Activated CD4-positive, CD25-positive, alpha-beta regulatory T cell treated with anti-CD3 and anti-CD28 coated beads, Interleukin-2, amount 50 U/mL, for 72 hours (primary cell): ENCODE measurements at regions not wholly inside any gene's neighbourhood (a gene's known extent, or its start where the extent isn't known, plus 50 kb on each side); places are given as distances from the start of the nearest gene placed in this dataset.

Source experiments
- DNase-seq: peaks from one replicate; pipeline ENCODE4 v3.0.0; 2021

DNA sequence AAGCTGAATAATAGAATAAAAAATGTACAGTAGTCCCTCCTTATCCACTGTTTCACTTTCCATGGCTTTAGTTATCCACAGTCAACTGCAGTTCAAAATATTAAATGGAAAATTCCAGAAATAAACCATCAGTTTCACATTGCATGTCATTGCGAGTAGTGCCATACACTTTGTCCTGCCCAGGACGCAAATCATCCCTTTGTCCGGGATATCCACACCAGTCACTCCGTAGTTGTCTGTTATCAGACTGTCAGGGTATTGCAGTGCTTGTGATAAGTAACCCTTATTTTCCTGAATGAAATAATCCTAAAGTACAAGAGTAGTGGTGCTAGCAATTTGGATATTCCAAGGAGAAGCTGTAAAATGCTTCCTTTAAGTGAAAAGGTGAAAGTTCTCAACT is 271.3 kb downstream of the DKK2 start:
- no peak for DNase-seq

DNA sequence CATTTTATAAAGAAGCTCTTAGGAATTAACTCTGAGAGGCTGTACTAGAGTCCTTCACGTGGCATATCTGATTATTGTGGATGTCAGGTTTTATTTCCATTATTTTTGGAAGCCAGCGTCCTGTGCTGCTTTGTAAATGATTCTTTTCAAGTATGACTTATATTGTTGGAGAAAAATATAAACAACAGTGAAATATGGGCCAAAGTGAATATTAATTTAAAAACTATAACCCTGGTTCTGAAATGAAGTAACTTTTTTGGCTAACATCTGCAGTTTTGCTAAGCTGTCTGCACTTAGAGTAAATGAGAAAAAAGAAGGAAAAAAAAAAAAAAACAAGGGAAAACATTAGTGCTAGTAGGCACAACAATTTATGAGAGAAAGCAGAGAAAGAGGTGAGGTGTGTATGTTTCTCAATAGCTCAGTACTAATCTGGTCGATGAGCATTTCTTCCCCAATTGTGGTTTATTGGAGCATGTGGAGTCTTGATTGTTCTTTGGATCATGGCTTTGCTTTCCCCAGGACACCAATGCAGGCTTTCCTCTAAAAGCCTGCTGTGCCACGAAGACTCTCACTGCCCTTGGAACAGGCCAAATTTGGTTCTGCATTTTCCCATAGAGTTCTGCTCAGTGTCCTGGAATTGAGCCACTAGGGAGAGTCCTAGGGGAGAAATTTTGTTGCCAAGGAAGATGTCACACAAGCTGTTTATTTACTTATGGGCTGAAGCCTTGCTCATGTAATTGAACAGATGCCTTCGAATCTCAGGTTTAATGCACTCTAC is 273.3 kb downstream of the DKK2 start:
- DNase-seq: no peak

DNA sequence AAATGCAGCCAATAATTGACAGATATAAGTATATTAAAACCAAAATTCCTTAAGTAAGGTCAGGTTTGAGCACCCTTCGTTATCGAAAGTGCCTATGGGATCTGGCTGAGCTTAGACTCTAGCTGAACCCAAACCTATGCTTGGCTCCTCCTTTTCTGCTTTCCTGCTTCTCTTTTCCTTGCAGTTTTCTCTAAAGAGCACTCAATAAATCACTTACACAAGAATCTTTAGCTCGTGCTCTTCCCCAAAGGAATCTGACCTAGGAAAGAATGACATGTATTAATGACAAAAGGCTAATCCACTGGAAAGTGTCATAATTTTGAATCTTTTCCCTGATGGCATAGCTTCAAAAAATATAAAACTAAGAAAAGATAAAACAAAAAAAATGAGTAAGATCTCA is 282.7 kb downstream of the DKK2 start:
- no peak for DNase-seq

DNA sequence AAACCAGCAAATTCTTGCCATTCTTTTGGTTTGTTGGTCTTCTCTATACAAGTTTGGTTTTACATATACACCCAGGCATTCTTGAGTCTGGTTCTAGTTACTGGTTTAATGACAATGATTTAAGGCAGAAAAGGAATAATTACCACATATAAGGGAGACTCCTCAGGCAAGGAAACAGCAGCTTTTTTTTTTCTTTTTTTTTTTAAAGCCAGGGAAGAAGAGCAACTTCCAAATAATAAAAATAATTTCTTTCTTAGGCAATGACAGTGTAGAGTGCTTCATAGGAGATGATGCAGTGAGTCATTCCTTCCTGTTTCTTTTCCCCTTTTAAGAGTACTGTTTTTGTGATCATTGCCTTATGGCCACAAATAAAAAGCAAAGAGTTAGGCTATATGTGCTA is 289.7 kb downstream of the DKK2 start:
- DNase-seq: no peak

DNA sequence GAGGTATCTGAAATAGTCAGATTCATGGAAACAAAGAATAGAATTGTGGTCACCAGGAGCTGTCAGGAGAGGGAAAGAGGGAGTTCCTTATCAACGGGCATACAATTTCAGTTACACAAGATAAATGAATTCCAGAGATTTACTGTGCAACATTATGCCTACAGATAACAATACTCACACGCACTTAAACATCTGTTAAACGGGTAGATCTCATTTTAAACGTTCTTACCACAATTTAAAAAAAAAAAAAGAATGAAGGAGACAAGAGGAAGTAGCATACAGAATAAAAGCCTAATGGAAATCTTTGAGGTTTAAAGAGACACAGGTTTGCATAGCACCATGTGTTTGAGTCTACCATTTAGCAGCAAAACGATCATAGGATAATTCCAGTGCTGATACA is 298.0 kb downstream of the DKK2 start:
- no peak for DNase-seq

DNA sequence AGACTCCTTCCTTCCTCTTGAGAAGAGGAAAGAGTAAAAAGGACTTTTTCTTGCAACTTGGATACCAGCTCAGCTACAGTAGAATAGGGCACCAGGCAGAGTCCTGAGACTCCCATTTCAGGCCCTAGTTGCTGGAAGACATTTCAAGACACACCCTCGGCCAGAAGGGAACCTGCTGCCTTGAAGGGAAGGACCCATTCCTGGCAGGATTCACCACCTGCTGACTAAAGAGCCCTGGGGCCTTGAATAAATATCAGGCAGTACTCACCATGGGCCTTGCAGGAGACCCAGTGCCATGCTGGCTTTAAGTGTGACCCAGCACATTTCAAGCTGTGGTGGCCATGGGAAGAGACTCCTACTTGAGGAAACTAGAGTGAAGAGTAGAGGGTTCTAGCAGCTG is 317.6 kb downstream of the DKK2 start:
- DNase-seq: no peak

DNA sequence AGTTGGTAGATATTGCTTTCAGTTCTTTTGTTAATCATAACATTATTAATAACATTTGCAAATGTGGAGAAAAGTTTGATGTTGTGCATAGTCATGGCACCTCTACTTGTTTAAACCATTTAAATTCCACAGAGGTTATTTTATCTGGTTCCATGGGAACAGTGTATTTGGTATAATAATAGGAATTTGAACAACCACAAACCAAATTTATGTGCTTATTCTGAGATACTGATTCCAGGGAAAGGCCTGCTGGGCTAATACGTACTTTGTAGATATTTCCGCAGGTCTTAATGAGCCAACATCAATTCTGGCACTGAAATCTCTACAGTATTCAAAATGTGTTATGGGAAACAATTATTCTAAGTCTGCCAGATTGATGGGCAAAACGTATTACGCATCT is 319.0 kb downstream of the DKK2 start:
- DNase-seq: no peak

DNA sequence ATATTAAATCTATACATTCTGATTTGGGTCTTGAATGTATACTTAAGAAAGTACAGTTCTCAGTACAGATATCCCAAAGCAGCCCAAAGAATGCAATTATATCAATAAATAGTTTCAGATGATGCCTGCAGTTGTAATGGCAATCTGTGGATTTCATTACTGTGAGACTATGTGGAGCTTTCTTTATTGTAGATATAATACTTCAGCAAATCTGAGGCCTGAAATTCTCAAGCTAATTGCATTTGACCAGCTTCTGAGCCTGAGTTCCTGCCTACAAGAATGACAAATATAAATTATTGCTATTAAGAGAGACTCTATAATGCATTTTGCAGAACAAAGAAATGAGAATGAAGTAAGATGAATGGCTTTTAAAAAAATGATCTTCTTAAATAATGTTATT is 320.3 kb downstream of the DKK2 start:
- DNase-seq: no peak

DNA sequence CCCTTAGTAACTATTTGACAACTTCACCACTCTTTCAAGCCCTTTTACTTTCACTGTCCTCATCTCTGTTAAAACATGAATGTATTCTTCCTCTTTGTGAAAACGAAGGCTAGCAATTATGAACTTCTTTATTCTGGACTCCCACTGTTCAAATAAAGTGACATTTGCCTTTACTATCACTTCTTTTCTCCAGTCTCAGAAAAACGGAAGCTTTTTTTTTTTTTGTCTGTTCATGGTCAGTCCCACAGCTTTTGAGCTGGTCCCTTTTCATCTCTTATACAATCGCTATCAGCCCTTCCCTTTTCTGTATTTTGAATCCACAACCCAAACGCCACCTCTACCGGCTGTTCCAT is 327.7 kb downstream of the DKK2 start:
- DNase-seq: no peak

DNA sequence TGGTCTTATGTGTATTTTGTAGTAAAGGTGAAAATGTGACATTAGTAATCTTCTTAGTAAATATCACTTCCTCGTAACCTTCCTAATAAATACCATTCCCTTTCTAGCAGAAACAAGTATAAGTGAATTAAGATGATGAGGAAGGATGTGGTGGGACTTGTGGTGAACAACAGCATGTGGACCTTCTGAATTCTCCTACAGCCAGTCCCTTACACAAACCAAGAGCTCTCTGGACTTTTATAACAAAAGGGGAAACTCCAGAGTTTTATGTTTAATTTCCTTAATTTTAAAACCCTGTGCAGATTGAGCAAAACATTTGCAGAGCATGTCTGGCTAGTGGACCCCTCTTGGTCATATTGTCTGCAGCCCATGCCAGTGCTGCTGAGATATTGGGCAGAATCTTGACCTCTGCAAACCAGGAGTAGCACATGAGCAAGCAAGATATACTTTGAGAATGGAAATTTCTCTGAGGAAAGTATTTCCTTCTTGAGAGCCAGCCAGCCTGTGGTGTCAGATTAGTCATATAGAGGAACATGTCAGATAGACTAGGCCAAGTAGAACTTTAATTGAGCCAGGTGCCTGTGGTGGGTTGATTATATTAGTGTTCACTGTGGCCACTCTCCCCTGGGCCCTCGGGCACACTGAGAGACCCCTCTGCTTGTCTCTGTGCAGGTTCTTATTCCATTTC is 328.2 kb downstream of the DKK2 start:
- no peak for DNase-seq

DNA sequence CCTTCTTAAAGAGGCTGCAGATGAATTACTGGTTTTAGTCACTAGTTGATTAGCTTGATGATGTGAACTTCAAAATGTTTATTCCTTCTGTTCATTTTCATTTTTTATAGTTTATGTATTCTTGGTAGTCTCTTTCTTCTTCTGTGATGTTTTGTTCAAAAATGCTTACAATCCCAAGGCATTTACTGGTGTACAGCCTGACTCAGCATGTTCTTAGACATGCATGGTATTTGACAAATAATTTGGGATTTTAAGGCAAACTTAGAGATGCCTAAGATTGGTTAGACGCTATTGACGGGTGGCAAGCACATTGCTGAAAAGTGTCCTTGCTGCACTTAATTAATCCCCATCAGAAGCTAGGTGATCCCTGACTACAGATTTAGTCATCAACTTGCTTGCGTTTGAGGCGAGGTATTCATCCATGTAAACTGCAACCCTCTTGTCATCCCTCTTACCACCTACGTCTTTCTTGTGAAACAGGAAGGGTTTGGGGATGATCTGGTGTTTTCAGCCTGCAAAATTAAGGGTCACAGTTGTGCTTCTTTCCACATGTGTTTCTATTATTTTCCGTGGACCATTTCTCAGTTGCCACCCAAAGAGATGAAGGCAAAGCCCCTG is 331.8 kb downstream of the DKK2 start:
- DNase-seq: no peak

DNA sequence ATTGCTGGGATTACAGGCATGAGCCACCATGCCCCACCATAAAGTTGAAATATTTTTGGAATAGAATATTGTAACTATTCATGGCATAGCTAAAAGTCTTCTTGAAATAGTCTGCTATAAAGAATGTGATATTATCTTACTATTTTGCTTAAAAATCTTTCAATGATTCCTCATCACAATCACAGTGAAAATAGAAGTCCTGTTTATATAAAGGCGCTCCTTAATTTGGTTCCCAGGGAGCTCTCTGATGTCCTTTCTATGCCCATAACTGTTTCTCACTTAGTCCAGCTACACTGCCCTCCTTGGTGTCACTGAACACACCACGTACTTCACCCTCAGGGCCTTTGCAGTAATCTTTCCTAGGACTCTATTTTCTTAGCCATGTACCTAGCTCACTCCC is 331.7 kb upstream of the GIMD1 start:
- no peak for DNase-seq

DNA sequence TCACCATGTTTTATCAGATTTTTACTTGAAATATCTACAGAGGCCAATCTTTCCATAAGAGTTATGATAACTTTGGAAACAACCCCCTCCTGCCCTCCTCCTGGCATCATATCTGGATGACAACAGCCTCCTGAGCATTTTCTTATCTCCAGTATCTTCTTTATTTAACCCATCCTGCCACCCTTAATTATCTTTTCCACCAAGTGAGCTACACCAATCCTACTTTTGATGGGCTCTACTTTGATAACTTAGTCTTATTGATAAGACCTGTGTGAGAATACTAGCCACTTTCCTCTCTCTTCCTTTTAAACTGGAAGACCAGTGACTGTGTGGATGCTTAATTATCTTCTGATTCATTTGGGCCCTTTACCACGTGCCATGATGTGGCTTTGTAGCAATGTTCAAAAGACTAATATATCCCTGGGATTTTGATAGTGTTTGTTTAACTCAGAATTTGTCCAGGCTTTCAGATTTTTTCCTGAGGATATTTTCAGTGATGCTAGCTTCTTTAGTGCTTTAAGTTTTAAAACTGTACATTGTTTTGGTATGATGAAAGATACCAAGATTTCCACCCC is 330.1 kb upstream of the GIMD1 start:
- no peak for DNase-seq

DNA sequence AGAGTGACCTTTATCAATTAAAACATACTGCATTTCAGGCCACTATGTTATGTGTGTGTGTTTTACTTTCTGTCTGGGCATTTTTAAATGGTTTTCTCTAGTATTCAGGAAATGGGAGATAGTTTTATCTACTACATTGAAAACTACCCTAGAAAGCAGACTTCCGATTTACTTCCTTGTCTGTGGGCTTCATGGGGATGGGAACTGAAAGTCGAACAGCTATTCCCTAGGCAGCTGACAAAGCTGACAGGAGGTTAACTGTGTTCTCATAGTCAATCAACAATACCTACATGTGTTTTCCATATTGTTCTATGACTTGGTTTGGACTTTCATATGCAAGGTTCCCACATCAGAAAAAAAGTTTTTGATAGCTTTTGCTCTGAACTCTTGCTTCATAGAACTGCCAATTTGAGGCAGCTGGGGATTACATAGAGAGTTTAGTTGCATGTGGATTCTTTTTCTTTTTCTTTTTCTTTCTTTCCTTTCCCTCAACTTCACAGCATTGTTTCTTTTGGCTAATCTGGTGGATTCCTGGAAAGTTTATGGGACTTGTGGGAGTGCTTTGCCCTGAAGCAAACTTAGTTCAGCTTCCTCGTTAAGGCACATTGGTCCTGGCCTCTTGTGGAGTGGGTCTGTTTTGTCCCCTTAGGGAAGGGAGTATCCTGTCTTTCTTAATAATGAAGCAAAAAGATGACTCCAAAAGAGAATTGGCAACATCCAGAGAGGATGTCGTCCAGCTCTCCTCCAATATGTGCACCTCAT is 327.1 kb upstream of the GIMD1 start:
- no peak for DNase-seq

DNA sequence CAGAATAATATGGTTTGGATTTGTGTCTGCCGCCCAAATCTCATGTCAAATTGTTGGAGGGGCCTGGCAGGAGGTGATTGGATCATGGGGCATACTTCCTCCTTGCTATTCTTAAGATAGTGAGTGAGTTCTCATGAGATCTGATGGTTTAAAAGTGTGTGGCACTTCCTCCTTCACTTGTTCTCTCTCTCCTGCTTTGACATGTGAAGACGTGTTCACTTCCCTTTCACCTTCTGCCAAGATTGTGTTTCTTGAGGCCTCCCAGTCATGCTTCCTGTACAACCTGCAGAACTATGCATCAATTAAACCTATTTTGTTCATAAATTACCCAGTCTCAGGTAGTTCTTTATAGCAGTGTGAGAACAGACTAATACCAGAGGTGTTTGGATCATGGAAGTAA is 325.7 kb upstream of the GIMD1 start:
- no peak for DNase-seq

DNA sequence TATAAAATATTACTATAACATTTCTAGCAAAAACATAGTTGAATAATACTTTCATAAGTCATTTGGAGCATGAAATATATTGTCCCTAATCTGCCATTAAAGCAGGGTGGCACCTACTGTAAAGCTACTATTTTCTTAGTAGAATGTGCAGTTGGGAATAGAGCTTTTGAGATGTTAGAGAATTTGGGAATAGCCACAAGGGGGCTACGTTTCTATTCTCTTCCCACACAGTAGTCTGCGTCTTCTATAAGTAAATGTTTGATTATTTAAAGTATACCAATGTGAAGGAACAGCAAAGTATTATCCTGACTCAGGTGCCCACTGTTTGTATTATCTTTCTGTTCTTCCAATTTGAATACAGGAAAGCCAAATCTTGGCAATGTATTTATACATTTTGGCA is 323.2 kb upstream of the GIMD1 start:
- no peak for DNase-seq

DNA sequence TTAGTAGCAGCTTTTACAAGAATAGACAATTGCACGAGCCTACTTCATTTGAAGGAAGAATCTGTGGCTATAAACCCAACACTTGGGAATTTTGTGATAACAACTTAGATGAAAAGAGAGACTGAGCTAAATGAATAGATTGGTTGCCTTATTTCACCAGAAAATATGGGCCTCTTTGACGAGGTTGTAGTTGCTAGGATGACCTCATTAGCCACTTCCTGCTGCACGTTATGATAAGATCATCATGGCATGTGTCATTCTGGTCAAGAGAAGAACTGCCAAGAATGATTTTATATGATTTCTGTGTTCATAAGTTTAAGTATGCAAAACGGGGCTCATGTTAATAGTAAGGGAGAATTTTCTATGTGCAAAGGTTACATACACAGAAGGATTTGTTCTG is 321.9 kb upstream of the GIMD1 start:
- no peak for DNase-seq

DNA sequence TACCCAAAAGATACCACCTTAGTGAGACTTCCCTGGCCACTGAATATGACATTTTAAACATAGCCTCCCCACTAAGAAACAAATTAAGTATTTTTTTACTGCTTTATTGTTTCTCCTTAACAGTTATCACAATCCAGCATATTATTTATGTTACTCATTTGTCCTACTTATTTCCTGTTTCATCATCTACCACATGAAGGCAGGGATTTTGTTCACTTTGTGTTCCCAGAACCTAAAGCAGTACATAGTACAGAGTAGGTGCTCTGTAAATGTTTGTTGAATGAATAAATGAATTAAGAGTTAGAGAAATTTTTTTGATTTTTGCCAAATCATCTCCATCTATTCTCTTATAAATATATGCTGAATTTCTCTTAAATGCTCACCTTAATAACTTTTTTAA is 318.4 kb upstream of the GIMD1 start:
- DNase-seq: no peak

DNA sequence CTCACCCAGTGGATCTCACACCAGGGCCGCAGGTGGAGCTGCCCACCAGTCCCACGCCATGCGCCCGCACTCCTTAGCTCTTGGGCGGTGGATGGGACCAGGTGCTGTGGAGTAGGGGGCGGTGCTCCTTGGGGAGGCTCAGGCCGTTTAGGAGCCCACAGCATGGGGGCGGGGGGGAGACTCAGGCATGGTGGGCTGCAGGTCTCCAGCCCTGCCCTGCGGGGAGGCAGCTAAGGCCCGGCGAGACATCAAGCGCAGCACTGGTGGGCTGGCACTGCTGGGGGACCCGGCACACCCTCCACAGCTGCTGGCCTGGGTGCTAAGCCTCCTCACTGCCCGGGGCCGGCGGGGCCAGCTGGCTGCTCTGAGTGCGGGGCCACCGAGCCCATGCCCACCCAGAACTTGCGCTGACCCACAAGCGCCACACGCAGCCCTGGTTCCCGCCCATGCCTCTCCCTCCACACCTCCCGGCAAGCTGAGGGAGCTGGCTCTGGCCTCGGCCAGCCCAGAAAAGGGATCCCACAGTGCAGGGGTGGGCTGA is 312.9 kb upstream of the GIMD1 start:
- no peak for DNase-seq

DNA sequence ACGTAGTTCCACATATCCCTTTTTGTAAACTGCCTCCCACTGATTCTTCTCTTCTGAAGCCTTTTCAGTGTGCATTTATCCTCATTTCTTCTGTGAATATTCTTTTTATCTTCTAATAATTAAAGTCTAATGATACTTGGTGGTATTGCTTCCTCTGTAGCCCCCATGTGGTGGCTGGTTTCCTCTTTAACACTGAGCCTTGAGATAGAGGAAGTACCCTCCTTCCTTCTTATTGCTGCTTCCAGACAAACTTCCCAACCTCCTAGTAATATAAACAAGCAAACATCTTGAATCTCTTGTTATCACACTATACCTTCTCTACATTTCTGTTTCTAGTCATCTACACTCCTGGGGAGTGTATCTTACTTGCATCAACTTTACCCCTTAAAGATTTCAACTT is 310.5 kb upstream of the GIMD1 start:
- no peak for DNase-seq

DNA sequence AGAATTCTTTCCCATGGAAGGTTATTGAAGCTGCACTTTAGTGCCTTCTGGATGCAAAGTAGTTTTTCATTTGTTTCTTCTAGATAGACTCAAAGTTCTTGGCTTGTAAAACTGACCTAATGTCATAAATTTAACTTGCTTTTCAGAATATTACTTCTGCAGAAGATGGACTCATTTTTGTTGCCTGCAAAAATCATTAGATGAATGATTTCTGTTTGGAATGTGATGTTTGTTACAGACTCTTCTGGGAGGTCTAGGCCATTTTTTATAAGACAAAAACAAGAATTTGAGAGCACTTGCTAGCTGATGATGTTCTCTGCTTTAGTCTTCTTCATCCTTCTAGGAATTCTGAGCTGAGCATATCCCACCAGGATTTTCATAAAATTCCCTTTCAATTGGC is 308.6 kb upstream of the GIMD1 start:
- no peak for DNase-seq

DNA sequence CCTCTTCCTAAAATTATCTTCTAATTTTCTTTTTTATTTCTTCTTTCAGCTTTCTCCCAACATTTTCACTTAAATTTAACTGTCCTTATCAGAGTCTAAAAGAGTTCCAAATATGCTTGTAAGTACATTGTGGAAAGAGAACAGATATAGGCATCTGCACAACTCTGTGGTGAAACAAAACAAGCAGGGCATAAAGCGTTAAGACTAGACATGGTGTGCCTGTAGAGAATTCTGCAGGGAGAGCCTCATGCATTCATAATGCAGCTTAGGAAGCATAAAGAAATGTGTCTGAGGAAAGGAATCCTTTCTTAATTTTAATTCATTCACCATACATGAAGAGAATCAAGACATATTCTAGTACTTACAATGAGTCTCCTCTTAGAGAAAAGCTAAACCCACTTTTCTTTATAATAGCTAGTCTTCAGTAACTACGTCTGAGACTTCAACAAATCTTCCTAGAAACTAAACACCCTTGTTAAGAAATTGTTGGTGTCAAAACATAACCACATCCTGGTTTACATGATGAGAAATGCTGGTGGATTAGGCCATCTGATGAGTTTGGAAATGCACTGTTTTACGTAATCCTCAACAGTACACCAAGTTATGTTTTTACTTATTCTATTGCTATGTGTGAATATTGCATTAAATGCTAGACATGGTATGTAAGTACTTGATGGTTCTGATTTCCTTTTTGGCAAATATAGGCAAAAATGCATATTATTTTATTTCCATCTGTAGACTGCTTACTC is 307.8 kb upstream of the GIMD1 start:
- DNase-seq: no peak
